ENCODE measurements at regions not wholly inside any gene's neighbourhood (a gene's known extent, or its start where the extent isn't known, plus 50 kb on each side); places are given as distances from the start of the nearest gene placed in this dataset.

DNA sequence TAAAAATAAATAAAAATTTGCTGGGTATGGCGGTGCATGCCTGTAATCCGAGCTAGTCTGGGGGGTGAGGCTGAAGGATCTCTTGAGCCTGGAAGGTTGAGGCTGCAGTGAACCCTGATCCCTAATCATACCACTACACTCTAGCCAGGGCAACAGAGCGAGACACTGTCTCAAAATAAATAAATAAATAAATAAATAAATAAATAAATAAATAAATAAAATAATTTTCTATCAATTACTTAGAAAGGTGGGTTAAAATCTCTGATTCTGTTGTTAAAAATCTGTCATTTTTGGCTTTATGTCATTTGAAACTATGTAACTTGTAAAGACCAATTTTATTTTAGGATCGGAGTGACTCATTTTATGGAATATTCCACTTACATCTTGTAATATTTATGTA is 958.6 kb downstream of the NXPH1 start:
- POLR2A ChIA-PET, result no interaction called here
- Histone ChIP-seq H3K27ac (ENCODE audit: extremely low read depth, low read depth, low read length) (no peak overlapping the region), H3K4me1 (ENCODE audit: control insufficient read depth, insufficient read depth, low read length) (no peaks in the 10 kb centered on the region), H3K9me3 (ENCODE audit: control insufficient read depth, insufficient read depth, low read depth, low read length) (no peaks in the 10 kb centered on the region), H3K36me3 (ENCODE audit: control insufficient read depth in 2 of 2, insufficient read depth in 1 of 2, low read length in 2 of 2) (no peaks in the 10 kb centered on the region), H3K4me3 (ENCODE audit: low read depth, low read length) (no peak overlapping the region)
- CTCF ChIA-PET, result no interaction called here
- no peak for TF ChIP-seq ZSCAN16 (tag by site-specific recombination; IDR thresholded peaks at IDR 0.05)
- no peak for TF ChIP-seq ZNF37A (tag by site-specific recombination; IDR thresholded peaks at IDR 0.05)
- TF ChIP-seq ZNF664 (tag by site-specific recombination; IDR thresholded peaks at IDR 0.05), result no peak
- TF ChIP-seq BCL11A (tag by site-specific recombination; IDR thresholded peaks at IDR 0.05; ENCODE audit: low read depth), result no peak
- no peak for TF ChIP-seq ZNF391 (tag by site-specific recombination; IDR thresholded peaks at IDR 0.05; ENCODE audit: borderline replicate concordance, low read depth)
- no peak for TF ChIP-seq ZNF239 (tag by site-specific recombination; IDR thresholded peaks at IDR 0.05)
- TF ChIP-seq PRDM1 (tag by site-specific recombination; IDR thresholded peaks at IDR 0.05), result no peak
- TF ChIP-seq HOXC10 (CRISPR knock-in tag; IDR thresholded peaks at IDR 0.05), result no peak
- TF ChIP-seq, protein P1, sequence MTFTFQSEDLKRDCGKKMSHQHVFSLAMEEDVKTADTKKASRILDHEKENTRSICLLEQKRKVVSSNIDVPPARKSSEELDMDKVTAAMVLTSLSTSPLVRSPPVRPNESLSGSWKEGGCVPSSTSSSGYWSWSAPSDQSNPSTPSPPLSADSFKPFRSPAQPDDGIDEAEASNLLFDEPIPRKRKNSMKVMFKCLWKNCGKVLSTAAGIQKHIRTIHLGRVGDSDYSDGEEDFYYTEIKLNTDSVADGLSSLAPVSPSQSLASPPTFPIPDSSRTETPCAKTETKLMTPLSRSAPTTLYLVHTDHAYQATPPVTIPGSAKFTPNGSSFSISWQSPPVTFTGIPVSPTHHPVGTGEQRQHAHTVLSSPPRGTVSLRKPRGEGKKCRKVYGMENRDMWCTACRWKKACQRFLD (tag by site-specific recombination; IDR thresholded peaks at IDR 0.05), result no peak
- TF ChIP-seq SP3 (tag by site-specific recombination; IDR thresholded peaks at IDR 0.05), result no peak
- no peak for TF ChIP-seq ZNF530 (tag by site-specific recombination; IDR thresholded peaks at IDR 0.05; ENCODE audit: low read depth)
- peak; percentile 66; the same call in 1 of the 2 replicates for TF ChIP-seq ZNF394 (tag by site-specific recombination; IDR thresholded peaks at IDR 0.05; ENCODE audit: borderline replicate concordance)
- no peak for TF ChIP-seq ZNF707 (tag by site-specific recombination; IDR thresholded peaks at IDR 0.05)
- no peak for TF ChIP-seq ZNF560 (tag by site-specific recombination; IDR thresholded peaks at IDR 0.05; ENCODE audit: borderline replicate concordance)
- no peak for TF ChIP-seq ZNF433 (tag by site-specific recombination; IDR thresholded peaks at IDR 0.05; ENCODE audit: low read depth)
- TF ChIP-seq KLF1 (tag by site-specific recombination; IDR thresholded peaks at IDR 0.05), result no peak
- TF ChIP-seq ZNF114 (tag by site-specific recombination; IDR thresholded peaks at IDR 0.05), result no peak
- TF ChIP-seq KLF7 (tag by site-specific recombination; IDR thresholded peaks at IDR 0.05; ENCODE audit: borderline replicate concordance), result no peak
- TF ChIP-seq ZBTB1 (tag by site-specific recombination; IDR thresholded peaks at IDR 0.05), result no peak
- TF ChIP-seq OVOL3 (tag by site-specific recombination; IDR thresholded peaks at IDR 0.05), result no peak
- TF ChIP-seq ZNF133 (tag by site-specific recombination; IDR thresholded peaks at IDR 0.05), result no peak
- TF ChIP-seq SALL2 (tag by site-specific recombination; IDR thresholded peaks at IDR 0.05; ENCODE audit: borderline replicate concordance), result no peak
- TF ChIP-seq, protein P2, sequence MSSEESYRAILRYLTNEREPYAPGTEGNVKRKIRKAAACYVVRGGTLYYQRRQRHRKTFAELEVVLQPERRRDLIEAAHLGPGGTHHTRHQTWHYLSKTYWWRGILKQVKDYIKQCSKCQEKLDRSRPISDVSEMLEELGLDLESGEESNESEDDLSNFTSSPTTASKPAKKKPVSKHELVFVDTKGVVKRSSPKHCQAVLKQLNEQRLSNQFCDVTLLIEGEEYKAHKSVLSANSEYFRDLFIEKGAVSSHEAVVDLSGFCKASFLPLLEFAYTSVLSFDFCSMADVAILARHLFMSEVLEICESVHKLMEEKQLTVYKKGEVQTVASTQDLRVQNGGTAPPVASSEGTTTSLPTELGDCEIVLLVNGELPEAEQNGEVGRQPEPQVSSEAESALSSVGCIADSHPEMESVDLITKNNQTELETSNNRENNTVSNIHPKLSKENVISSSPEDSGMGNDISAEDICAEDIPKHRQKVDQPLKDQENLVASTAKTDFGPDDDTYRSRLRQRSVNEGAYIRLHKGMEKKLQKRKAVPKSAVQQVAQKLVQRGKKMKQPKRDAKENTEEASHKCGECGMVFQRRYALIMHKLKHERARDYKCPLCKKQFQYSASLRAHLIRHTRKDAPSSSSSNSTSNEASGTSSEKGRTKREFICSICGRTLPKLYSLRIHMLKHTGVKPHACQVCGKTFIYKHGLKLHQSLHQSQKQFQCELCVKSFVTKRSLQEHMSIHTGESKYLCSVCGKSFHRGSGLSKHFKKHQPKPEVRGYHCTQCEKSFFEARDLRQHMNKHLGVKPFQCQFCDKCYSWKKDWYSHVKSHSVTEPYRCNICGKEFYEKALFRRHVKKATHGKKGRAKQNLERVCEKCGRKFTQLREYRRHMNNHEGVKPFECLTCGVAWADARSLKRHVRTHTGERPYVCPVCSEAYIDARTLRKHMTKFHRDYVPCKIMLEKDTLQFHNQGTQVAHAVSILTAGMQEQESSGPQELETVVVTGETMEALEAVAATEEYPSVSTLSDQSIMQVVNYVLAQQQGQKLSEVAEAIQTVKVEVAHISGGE (tag by site-specific recombination; conservative IDR thresholded peaks at IDR 0.05; ENCODE audit: low read depth), result peak; percentile 40; the same call in 1 of the 2 replicates
- TF ChIP-seq, protein P3, sequence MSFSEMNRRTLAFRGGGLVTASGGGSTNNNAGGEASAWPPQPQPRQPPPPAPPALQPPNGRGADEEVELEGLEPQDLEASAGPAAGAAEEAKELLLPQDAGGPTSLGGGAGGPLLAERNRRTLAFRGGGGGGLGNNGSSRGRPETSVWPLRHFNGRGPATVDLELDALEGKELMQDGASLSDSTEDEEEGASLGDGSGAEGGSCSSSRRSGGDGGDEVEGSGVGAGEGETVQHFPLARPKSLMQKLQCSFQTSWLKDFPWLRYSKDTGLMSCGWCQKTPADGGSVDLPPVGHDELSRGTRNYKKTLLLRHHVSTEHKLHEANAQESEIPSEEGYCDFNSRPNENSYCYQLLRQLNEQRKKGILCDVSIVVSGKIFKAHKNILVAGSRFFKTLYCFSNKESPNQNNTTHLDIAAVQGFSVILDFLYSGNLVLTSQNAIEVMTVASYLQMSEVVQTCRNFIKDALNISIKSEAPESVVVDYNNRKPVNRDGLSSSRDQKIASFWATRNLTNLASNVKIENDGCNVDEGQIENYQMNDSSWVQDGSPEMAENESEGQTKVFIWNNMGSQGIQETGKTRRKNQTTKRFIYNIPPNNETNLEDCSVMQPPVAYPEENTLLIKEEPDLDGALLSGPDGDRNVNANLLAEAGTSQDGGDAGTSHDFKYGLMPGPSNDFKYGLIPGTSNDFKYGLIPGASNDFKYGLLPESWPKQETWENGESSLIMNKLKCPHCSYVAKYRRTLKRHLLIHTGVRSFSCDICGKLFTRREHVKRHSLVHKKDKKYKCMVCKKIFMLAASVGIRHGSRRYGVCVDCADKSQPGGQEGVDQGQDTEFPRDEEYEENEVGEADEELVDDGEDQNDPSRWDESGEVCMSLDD (tag by site-specific recombination; IDR thresholded peaks at IDR 0.05), result no peak
- TF ChIP-seq, protein P4, sequence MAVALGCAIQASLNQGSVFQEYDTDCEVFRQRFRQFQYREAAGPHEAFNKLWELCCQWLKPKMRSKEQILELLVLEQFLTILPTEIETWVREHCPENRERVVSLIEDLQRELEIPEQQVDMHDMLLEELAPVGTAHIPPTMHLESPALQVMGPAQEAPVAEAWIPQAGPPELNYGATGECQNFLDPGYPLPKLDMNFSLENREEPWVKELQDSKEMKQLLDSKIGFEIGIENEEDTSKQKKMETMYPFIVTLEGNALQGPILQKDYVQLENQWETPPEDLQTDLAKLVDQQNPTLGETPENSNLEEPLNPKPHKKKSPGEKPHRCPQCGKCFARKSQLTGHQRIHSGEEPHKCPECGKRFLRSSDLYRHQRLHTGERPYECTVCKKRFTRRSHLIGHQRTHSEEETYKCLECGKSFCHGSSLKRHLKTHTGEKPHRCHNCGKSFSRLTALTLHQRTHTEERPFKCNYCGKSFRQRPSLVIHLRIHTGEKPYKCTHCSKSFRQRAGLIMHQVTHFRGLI (tag by site-specific recombination; IDR thresholded peaks at IDR 0.05), result no peak
- TF ChIP-seq ZNF426 (tag by site-specific recombination; IDR thresholded peaks at IDR 0.05), result peak; percentile 64
- peak; percentile 42; the same call in 1 of the 2 replicates for TF ChIP-seq ZNF623 (tag by site-specific recombination; IDR thresholded peaks at IDR 0.05)
- TF ChIP-seq, protein P5, sequence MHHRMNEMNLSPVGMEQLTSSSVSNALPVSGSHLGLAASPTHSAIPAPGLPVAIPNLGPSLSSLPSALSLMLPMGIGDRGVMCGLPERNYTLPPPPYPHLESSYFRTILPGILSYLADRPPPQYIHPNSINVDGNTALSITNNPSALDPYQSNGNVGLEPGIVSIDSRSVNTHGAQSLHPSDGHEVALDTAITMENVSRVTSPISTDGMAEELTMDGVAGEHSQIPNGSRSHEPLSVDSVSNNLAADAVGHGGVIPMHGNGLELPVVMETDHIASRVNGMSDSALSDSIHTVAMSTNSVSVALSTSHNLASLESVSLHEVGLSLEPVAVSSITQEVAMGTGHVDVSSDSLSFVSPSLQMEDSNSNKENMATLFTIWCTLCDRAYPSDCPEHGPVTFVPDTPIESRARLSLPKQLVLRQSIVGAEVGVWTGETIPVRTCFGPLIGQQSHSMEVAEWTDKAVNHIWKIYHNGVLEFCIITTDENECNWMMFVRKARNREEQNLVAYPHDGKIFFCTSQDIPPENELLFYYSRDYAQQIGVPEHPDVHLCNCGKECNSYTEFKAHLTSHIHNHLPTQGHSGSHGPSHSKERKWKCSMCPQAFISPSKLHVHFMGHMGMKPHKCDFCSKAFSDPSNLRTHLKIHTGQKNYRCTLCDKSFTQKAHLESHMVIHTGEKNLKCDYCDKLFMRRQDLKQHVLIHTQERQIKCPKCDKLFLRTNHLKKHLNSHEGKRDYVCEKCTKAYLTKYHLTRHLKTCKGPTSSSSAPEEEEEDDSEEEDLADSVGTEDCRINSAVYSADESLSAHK (tag by site-specific recombination; IDR thresholded peaks at IDR 0.05), result no peak
- 0 out of 2 replicates have a peak, but pooled peaks have one; percentile 25 for TF ChIP-seq ZNF202 (tag by site-specific recombination; IDR thresholded peaks at IDR 0.05; ENCODE audit: borderline replicate concordance)

All from HEK293 (cell line).